ENCODE measurements at regions not wholly inside any gene's neighbourhood (a gene's known extent, or its start where the extent isn't known, plus 50 kb on each side); places are given as distances from the start of the nearest gene placed in this dataset.

GRCh38 chr21:15224346-15225086 is 159.7 kb upstream of the NRIP1 start:
- no peak overlapping the region for H3K4me3 ChIP-seq (ENCODE audit: low read depth, low read length)
- DNase-seq (ENCODE audit: low read depth) = no peak
- TF ChIP-seq, protein P1, sequence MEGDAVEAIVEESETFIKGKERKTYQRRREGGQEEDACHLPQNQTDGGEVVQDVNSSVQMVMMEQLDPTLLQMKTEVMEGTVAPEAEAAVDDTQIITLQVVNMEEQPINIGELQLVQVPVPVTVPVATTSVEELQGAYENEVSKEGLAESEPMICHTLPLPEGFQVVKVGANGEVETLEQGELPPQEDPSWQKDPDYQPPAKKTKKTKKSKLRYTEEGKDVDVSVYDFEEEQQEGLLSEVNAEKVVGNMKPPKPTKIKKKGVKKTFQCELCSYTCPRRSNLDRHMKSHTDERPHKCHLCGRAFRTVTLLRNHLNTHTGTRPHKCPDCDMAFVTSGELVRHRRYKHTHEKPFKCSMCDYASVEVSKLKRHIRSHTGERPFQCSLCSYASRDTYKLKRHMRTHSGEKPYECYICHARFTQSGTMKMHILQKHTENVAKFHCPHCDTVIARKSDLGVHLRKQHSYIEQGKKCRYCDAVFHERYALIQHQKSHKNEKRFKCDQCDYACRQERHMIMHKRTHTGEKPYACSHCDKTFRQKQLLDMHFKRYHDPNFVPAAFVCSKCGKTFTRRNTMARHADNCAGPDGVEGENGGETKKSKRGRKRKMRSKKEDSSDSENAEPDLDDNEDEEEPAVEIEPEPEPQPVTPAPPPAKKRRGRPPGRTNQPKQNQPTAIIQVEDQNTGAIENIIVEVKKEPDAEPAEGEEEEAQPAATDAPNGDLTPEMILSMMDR (IDR thresholded peaks at IDR 0.05; ENCODE audit: insufficient read depth, low read depth, low read length, missing control alignments) = no peak

GRCh38 chr21:15227919-15228318 is 163.1 kb upstream of the NRIP1 start:
- no peak for DNase-seq (ENCODE audit: low read depth)
- no peak overlapping the region for H3K4me3 ChIP-seq (ENCODE audit: low read depth, low read length)
- TF ChIP-seq, protein P1 (IDR thresholded peaks at IDR 0.05; ENCODE audit: insufficient read depth, low read depth, low read length, missing control alignments) = no peak

DNA sequence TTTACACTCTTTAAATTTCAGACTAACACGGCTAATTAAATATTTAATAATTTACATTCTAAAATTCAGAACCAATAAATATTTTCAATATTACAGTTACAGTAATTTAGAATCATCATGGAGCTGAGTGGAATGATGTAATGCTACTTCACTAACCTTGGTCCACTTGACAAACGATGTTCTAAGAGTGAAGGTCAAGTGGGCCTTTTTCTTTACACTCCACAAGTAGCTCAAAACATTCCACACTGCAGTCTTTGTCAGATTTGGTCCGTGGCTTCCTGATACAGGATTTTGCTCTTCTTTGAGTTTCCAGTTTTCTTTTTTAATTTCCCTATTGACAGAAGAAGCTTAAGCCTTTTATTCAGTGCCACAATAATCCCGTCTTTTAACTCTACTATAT is 164.6 kb upstream of the NRIP1 start:
- TF ChIP-seq, protein P1 (IDR thresholded peaks at IDR 0.05; ENCODE audit: insufficient read depth, low read depth, low read length, missing control alignments) = no peak
- no peak overlapping the region for H3K4me3 ChIP-seq (ENCODE audit: low read depth, low read length)
- no peak for DNase-seq (ENCODE audit: low read depth)

DNA sequence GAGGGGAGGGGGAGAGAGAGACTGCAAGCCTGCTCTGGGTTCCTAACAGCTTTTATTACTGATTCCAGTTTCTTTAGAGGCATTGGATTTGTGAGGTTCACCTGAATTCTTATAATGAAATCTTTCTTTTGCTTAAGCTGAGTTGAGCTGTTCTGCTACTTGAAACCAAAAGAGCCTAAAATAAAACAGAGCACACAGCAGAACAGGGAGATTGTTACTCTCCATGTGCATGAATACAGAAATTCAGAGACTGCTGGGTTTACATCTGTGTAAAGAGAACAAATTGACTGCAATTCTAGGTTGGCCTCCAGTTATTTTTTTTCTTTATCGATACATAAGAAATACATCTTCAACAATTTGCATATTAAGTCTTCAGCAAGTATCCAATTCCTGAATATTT is 168.8 kb upstream of the NRIP1 start:
- TF ChIP-seq, protein P1 (IDR thresholded peaks at IDR 0.05; ENCODE audit: insufficient read depth, low read depth, low read length, missing control alignments) = no peak
- DNase-seq (ENCODE audit: low read depth) = no peak
- no peak overlapping the region for H3K4me3 ChIP-seq (ENCODE audit: low read depth, low read length)

DNA sequence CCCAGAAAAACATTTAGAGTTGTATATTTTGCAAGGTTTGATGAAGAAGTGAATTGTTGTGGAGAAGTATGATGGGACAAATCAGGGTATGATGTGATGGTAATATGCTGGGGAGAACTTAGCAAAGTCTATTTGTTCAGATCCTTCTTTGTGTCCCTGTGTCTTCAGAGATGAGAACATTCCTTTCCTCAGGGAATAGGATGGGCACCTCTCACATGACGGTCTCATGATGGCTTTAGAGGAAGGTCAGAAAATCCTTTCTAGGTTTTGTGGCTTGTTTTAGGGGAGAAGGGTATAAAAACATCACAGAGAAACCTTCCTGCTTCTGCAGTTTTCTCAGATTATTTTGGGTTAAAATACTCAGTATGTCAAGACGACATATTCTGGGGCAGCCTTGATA is 171.3 kb upstream of the NRIP1 start:
- TF ChIP-seq, protein P1 (IDR thresholded peaks at IDR 0.05; ENCODE audit: insufficient read depth, low read depth, low read length, missing control alignments) = no peak
- H3K4me3 ChIP-seq (ENCODE audit: low read depth, low read length) = no peak overlapping the region
- no peak for DNase-seq (ENCODE audit: low read depth)

DNA sequence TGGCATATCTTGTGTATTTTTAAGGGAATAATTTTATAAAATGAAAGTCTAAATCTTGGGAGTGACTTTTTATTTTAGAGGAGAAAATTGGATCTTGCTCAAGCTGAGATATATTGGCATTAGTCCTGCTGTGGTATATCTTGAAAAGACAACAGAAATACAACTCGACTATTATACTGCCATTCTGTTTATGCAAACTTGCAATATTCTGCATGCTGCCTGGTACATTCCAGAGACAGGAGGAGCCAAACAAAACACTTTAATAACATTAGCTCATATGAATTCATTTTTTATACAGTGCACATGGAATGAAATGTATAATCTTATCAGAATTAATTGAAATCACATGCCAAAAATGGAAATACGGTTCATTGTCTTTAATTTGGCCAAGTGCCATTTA is 176.0 kb upstream of the NRIP1 start:
- DNase-seq (ENCODE audit: low read depth) = no peak
- H3K4me3 ChIP-seq (ENCODE audit: low read depth, low read length) = no peak overlapping the region
- TF ChIP-seq, protein P1 (IDR thresholded peaks at IDR 0.05; ENCODE audit: insufficient read depth, low read depth, low read length, missing control alignments) = no peak

All from GM12865 (cell line).